ENCODE measurements at regions not wholly inside any gene's neighbourhood (a gene's known extent, or its start where the extent isn't known, plus 50 kb on each side); places are given as distances from the start of the nearest gene placed in this dataset.
A peak's percentile ranks its signal among the peaks of the same experiment; 100 is the strongest.

- no peaks in the 10 kb centered on the region for H3K36me3 Mint-ChIP-seq (ENCODE audit: low read depth)
- H3K9me3 Mint-ChIP-seq, result no peaks in the 10 kb centered on the region
- peak overlapping the region; percentile 25; the same call in 1 of the 2 replicates for H3K4me3 Mint-ChIP-seq
- peaks cover 57% of the 10 kb centered on the region for H3K4me1 Mint-ChIP-seq (ENCODE audit: low read depth)
- peaks cover 2% of the 10 kb centered on the region for H3K27me3 Mint-ChIP-seq (ENCODE audit: insufficient read depth)
- H3K27ac Mint-ChIP-seq, result peak overlapping the region; percentile 72
- TF ChIP-seq, protein P1, sequence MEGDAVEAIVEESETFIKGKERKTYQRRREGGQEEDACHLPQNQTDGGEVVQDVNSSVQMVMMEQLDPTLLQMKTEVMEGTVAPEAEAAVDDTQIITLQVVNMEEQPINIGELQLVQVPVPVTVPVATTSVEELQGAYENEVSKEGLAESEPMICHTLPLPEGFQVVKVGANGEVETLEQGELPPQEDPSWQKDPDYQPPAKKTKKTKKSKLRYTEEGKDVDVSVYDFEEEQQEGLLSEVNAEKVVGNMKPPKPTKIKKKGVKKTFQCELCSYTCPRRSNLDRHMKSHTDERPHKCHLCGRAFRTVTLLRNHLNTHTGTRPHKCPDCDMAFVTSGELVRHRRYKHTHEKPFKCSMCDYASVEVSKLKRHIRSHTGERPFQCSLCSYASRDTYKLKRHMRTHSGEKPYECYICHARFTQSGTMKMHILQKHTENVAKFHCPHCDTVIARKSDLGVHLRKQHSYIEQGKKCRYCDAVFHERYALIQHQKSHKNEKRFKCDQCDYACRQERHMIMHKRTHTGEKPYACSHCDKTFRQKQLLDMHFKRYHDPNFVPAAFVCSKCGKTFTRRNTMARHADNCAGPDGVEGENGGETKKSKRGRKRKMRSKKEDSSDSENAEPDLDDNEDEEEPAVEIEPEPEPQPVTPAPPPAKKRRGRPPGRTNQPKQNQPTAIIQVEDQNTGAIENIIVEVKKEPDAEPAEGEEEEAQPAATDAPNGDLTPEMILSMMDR (IDR thresholded peaks at IDR 0.05), result no peak
- peak; percentile 47 for DNase-seq
Measured at GRCh38 chr7:46934198-46934825, 647.6 kb downstream of the TNS3 start.

DNA sequence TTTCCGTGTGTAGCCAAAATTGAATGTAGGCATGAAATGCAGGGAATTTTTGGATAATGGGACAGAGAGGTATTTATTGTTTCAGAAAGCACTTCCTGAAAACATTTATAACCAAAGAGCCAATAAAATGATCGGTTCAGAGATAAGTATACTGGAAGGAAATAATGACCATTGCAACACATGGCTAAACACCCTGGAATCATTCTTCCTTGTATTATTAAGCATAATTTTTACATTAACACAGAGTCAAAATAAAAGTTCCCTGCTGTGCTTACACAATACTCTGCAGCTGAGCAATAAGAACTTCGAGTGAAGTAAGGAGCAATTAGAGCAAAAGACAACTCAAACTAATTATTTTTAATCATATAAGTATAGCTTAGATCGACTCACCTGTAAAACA lies 648.3 kb downstream of the TNS3 start:
- H3K9me3 Mint-ChIP-seq, result no peaks in the 10 kb centered on the region
- no peak for DNase-seq
- no peaks in the 10 kb centered on the region for H3K36me3 Mint-ChIP-seq (ENCODE audit: low read depth)
- peaks cover 59% of the 10 kb centered on the region for H3K4me1 Mint-ChIP-seq (ENCODE audit: low read depth)
- peaks cover 2% of the 10 kb centered on the region for H3K27me3 Mint-ChIP-seq (ENCODE audit: insufficient read depth)
- H3K27ac Mint-ChIP-seq, result peak overlapping the region; percentile 40; the same call in 1 of the 2 replicates
- TF ChIP-seq, protein P1 (IDR thresholded peaks at IDR 0.05), result no peak
- peak overlapping the region; percentile 24 for H3K4me3 Mint-ChIP-seq

GRCh38 chr7:46932676-46933424 lies 649.1 kb downstream of the TNS3 start:
- H3K27ac Mint-ChIP-seq, result peak overlapping the region; percentile 95
- H3K4me1 Mint-ChIP-seq (ENCODE audit: low read depth), result peaks cover 59% of the 10 kb centered on the region
- peak overlapping the region; percentile 78 for H3K4me3 Mint-ChIP-seq
- H3K36me3 Mint-ChIP-seq (ENCODE audit: low read depth), result no peaks in the 10 kb centered on the region
- no peaks in the 10 kb centered on the region for H3K9me3 Mint-ChIP-seq
- TF ChIP-seq, protein P1 (IDR thresholded peaks at IDR 0.05), result peak; percentile 63
- DNase-seq, result peak; percentile 90
- H3K27me3 Mint-ChIP-seq (ENCODE audit: insufficient read depth), result no peaks in the 10 kb centered on the region; the same call in 1 of the 2 replicates

DNA sequence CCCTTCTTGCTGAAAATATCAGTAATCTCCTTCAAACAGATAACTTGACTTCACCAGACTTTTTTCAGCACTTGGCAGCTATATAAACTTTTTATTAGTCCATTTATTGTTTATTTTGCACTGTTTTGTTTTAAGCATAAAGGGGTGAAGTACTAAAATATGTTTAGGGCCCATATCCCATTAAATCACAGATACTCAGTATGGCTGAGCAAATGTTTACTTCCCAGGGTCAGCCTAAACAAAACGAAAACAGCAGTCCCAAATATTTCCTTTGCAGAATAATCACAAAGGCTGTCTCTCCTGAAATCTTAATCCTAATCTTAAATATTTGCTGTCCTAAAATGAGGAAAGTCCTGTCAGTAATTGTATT lies 649.6 kb downstream of the TNS3 start:
- H3K36me3 Mint-ChIP-seq (ENCODE audit: low read depth), result no peaks in the 10 kb centered on the region
- peak overlapping the region; percentile 95 for H3K27ac Mint-ChIP-seq
- peaks cover 59% of the 10 kb centered on the region for H3K4me1 Mint-ChIP-seq (ENCODE audit: low read depth)
- TF ChIP-seq, protein P1 (IDR thresholded peaks at IDR 0.05), result no peak
- no peaks in the 10 kb centered on the region for H3K9me3 Mint-ChIP-seq
- peak overlapping the region; percentile 78 for H3K4me3 Mint-ChIP-seq
- no peaks in the 10 kb centered on the region; the same call in 1 of the 2 replicates for H3K27me3 Mint-ChIP-seq (ENCODE audit: insufficient read depth)
- DNase-seq, result no peak

GRCh38 chr7:46930366-46930765 lies 651.5 kb downstream of the TNS3 start:
- H3K9me3 Mint-ChIP-seq, result 0 out of 2 replicates have a peak, but pooled peaks cover 3% of the 10 kb centered on the region
- no peaks in the 10 kb centered on the region; the same call in 1 of the 2 replicates for H3K36me3 Mint-ChIP-seq (ENCODE audit: low read depth)
- H3K4me3 Mint-ChIP-seq, result 0 out of 2 replicates have a peak overlapping the region, but pooled peaks have one; percentile 9
- H3K4me1 Mint-ChIP-seq (ENCODE audit: low read depth), result peaks cover 59% of the 10 kb centered on the region
- H3K27ac Mint-ChIP-seq, result peak overlapping the region; percentile 59
- TF ChIP-seq, protein P1 (IDR thresholded peaks at IDR 0.05), result no peak
- DNase-seq, result peak; percentile 94
- no peaks in the 10 kb centered on the region; the same call in 1 of the 2 replicates for H3K27me3 Mint-ChIP-seq (ENCODE audit: insufficient read depth)
